ENCODE measurements at regions not wholly inside any gene's neighbourhood (a gene's known extent, or its start where the extent isn't known, plus 50 kb on each side); places are given as distances from the start of the nearest gene placed in this dataset.

- Mint-ChIP-seq H3K27ac (no peak overlapping the region), H3K36me3 (ENCODE audit: insufficient read depth in 2 of 2) (no peaks in the 10 kb centered on the region), H3K27me3 (ENCODE audit: low read depth) (peaks cover 14% of the 10 kb centered on the region), H3K4me1 (ENCODE audit: low read depth) (no peaks in the 10 kb centered on the region), H3K9me3 (peaks cover 2 to 7% of the 10 kb centered on the region in 2 donors), H3K4me3 (no peak overlapping the region)
- no peak for DNase-seq
- ATAC-seq (replicated peaks in 1 of 2), result no peak
These were observed 198.9 kb downstream of the NXNL2 start for GRCh38 chr9:88733651-88734421.

DNA sequence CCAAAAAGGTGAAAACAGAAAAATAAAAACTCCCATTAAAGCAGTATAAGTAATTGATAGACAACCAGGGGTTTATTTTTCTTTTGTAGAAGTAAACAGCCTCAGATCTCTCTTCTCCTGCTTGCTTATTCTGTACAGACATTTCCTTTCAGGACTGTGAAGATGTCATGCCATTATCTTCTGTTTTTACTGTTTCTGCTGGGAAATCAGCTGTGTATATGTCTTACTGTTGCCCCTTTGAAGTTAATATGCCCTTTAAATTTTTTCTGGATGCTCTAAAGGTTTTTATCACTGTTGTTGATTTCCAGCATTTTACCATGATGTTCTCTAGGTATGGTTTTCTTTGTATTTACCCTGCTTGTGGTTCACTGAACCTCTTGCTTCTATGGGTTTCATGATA lies 199.5 kb downstream of the NXNL2 start:
- peaks cover 21% of the 10 kb centered on the region for H3K27me3 Mint-ChIP-seq (ENCODE audit: low read depth)
- peaks cover 2 to 7% of the 10 kb centered on the region in 2 donors for H3K9me3 Mint-ChIP-seq
- DNase-seq (no peak), ATAC-seq (replicated peaks in 1 of 2) (no peak)
- no peak overlapping the region for H3K27ac Mint-ChIP-seq
- no peaks in the 10 kb centered on the region for H3K4me1 Mint-ChIP-seq (ENCODE audit: low read depth)
- no peaks in the 10 kb centered on the region for H3K36me3 Mint-ChIP-seq (ENCODE audit: insufficient read depth in 2 of 2)
- no peak overlapping the region for H3K4me3 Mint-ChIP-seq

GRCh38 chr9:88736136-88736637 lies 201.2 kb downstream of the NXNL2 start:
- Mint-ChIP-seq H3K27ac (no peak overlapping the region), H3K36me3 (ENCODE audit: insufficient read depth in 2 of 2) (no peaks in the 10 kb centered on the region), H3K9me3 (no peaks in the 10 kb centered on the region), H3K4me1 (ENCODE audit: low read depth) (no peaks in the 10 kb centered on the region), H3K4me3 (no peak overlapping the region), H3K27me3 (ENCODE audit: low read depth) (peaks cover 32% of the 10 kb centered on the region)
- ATAC-seq (replicated peaks in 1 of 2) (no peak), DNase-seq (no peak)

- no peak overlapping the region for H3K4me3 Mint-ChIP-seq
- peaks cover 35% of the 10 kb centered on the region for H3K27me3 Mint-ChIP-seq (ENCODE audit: low read depth)
- no peaks in the 10 kb centered on the region for H3K36me3 Mint-ChIP-seq (ENCODE audit: insufficient read depth in 2 of 2)
- ATAC-seq (replicated peaks in 1 of 2), result no peak
- DNase-seq, result no peak
- no peaks in the 10 kb centered on the region for H3K9me3 Mint-ChIP-seq
- H3K4me1 Mint-ChIP-seq (ENCODE audit: low read depth), result no peaks in the 10 kb centered on the region
- H3K27ac Mint-ChIP-seq, result no peak overlapping the region
These were observed 202.1 kb downstream of the NXNL2 start for GRCh38 chr9:88737031-88737430.

DNA sequence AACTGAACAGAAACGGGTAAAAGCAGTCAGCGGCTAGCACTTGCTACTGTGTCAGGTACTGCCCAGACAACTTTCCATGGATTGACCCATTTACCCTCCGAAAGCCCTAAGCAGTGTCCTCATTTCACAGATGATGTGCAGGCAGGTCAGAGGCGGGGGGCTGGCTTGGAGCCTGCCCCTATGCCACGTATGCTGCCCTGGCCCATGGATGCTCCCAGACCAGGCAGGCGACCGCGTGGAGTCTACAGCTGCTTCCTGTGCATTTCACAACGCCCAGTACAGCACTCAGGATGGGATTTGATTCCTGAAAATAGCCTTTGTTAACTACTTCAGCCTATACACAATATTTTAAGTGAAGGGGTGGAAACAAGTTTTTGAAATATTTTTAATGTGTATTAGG lies 202.9 kb downstream of the NXNL2 start:
- Mint-ChIP-seq H3K36me3 (ENCODE audit: insufficient read depth in 2 of 2) (no peaks in the 10 kb centered on the region), H3K9me3 (no peaks in the 10 kb centered on the region), H3K4me1 (ENCODE audit: low read depth) (no peaks in the 10 kb centered on the region), H3K4me3 (no peak overlapping the region), H3K27ac (no peak overlapping the region), H3K27me3 (ENCODE audit: low read depth) (peaks cover 35% of the 10 kb centered on the region)
- no peak for ATAC-seq (replicated peaks in 1 of 2)
- DNase-seq, result no peak

DNA sequence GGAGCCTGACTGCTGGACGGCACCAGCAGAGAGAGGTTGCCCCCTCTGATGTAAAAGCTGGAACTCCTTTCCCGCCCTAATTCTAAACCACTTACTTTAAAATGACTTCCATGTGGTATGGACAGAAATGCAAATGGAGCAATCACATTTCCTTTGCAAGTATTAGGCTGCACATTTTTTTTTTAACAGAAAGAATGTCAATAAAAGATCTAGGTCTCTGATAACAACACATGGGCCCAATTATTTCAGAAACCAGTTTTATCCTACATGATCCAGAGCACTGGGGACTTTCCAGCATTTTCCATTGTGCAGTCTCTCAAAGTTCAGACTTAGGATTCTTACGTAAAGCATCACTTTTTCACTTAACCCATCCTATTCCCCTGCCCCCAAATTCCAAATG lies 203.7 kb downstream of the NXNL2 start:
- H3K4me1 Mint-ChIP-seq (ENCODE audit: low read depth), result no peaks in the 10 kb centered on the region
- H3K27me3 Mint-ChIP-seq (ENCODE audit: low read depth), result peaks cover 35% of the 10 kb centered on the region
- ATAC-seq (replicated peaks in 1 of 2), result no peak
- DNase-seq, result no peak
- no peaks in the 10 kb centered on the region for H3K9me3 Mint-ChIP-seq
- H3K36me3 Mint-ChIP-seq (ENCODE audit: insufficient read depth in 2 of 2), result no peaks in the 10 kb centered on the region
- H3K27ac Mint-ChIP-seq, result no peak overlapping the region
- no peak overlapping the region for H3K4me3 Mint-ChIP-seq

GRCh38 chr9:88739373-88739772 lies 204.4 kb downstream of the NXNL2 start:
- H3K27me3 Mint-ChIP-seq (ENCODE audit: low read depth), result peaks cover 35% of the 10 kb centered on the region
- no peak overlapping the region for H3K4me3 Mint-ChIP-seq
- DNase-seq (no peak), ATAC-seq (replicated peaks in 1 of 2) (no peak)
- no peak overlapping the region for H3K27ac Mint-ChIP-seq
- H3K4me1 Mint-ChIP-seq (ENCODE audit: low read depth), result no peaks in the 10 kb centered on the region
- no peaks in the 10 kb centered on the region for H3K9me3 Mint-ChIP-seq
- H3K36me3 Mint-ChIP-seq (ENCODE audit: insufficient read depth in 2 of 2), result no peaks in the 10 kb centered on the region

- no peaks in the 10 kb centered on the region for H3K9me3 Mint-ChIP-seq
- no peaks in the 10 kb centered on the region for H3K36me3 Mint-ChIP-seq (ENCODE audit: insufficient read depth in 2 of 2)
- H3K27ac Mint-ChIP-seq, result no peak overlapping the region
- ATAC-seq (replicated peaks in 1 of 2) (no peak), DNase-seq (no peak)
- H3K27me3 Mint-ChIP-seq (ENCODE audit: low read depth), result peaks cover 29% of the 10 kb centered on the region
- no peak overlapping the region for H3K4me3 Mint-ChIP-seq
- no peaks in the 10 kb centered on the region for H3K4me1 Mint-ChIP-seq (ENCODE audit: low read depth)
These were observed 205.9 kb downstream of the NXNL2 start for GRCh38 chr9:88740844-88741243.

- no peak overlapping the region for H3K27ac Mint-ChIP-seq
- H3K9me3 Mint-ChIP-seq, result no peaks in the 10 kb centered on the region
- H3K27me3 Mint-ChIP-seq (ENCODE audit: low read depth), result peaks cover 29% of the 10 kb centered on the region
- DNase-seq (peak in 1 of 2 donors; percentile 12), ATAC-seq (replicated peaks in 1 of 2) (no peak)
- H3K4me1 Mint-ChIP-seq (ENCODE audit: low read depth), result no peaks in the 10 kb centered on the region
- no peaks in the 10 kb centered on the region for H3K36me3 Mint-ChIP-seq (ENCODE audit: insufficient read depth in 2 of 2)
- H3K4me3 Mint-ChIP-seq, result no peak overlapping the region
These were observed 206.4 kb downstream of the NXNL2 start for GRCh38 chr9:88741335-88741734.

DNA sequence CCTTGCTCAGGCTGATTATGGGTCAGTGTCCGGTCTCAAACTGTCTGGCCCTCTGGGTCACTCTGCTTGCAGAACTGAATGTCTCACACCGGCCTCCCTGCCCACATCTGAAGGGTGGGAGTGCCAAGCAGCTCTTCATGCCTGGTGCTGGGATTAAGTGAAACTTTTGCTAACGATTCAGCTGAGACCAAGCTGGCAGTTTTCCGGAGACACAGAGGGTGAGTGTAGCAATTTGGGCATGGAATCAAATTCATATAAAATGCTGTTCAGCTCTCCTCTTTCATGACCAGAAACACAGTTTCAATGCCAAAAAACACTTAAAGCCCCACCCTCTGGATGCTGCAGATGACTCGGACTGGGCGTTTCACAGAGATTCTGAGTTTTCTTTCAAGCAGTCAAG lies 207.5 kb downstream of the NXNL2 start:
- ATAC-seq (replicated peaks in 1 of 2) (no peak), DNase-seq (no peak)
- peaks cover 29% of the 10 kb centered on the region for H3K27me3 Mint-ChIP-seq (ENCODE audit: low read depth)
- no peaks in the 10 kb centered on the region for H3K36me3 Mint-ChIP-seq (ENCODE audit: insufficient read depth in 2 of 2)
- no peak overlapping the region for H3K4me3 Mint-ChIP-seq
- no peaks in the 10 kb centered on the region for H3K4me1 Mint-ChIP-seq (ENCODE audit: low read depth)
- H3K9me3 Mint-ChIP-seq, result no peaks in the 10 kb centered on the region
- no peak overlapping the region for H3K27ac Mint-ChIP-seq

- peaks cover 29% of the 10 kb centered on the region for H3K27me3 Mint-ChIP-seq (ENCODE audit: low read depth)
- no peaks in the 10 kb centered on the region for H3K36me3 Mint-ChIP-seq (ENCODE audit: insufficient read depth in 2 of 2)
- no peaks in the 10 kb centered on the region for H3K9me3 Mint-ChIP-seq
- H3K4me3 Mint-ChIP-seq, result no peak overlapping the region
- no peaks in the 10 kb centered on the region for H3K4me1 Mint-ChIP-seq (ENCODE audit: low read depth)
- DNase-seq (no peak), ATAC-seq (replicated peaks in 1 of 2) (no peak)
- H3K27ac Mint-ChIP-seq, result no peak overlapping the region
These were observed 207.9 kb downstream of the NXNL2 start for GRCh38 chr9:88742905-88743304.

DNA sequence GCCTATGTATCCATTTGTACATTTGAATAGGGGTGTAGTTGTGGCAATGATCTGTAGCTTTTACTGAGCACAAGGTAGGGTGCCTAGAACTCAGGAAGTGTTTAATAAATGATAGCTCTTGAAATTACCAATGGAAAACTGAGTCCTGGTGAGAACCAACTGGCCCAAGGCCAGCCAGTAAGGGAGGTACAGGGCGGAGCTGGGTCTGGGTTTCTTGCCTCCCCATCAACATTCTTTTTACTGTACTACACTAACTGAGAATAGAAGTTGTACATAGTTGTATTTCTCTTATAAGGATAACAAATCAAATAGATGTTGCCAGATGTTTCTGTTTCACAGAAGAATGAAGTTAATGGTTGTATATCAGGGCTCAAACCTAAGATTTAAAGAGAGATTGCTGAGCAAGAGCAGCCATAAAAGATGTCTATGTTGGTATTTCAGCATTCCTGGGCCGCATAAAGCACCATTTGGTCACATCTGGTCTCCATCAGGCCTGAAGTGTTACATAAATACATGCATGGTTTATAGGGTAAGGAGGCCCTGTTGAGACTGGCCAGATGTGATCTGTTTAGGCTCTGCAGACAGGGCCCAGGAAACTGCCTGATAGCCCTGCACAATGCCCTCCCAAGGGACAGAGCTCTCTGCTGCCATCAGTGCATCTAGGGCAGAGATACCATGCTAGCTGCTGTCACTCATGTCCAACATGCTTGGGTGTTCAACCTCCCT lies 210.5 kb downstream of the NXNL2 start:
- no peak overlapping the region for H3K27ac Mint-ChIP-seq
- DNase-seq, result no peak
- H3K36me3 Mint-ChIP-seq (ENCODE audit: insufficient read depth in 2 of 2), result no peaks in the 10 kb centered on the region
- no peak for ATAC-seq (replicated peaks in 1 of 2)
- no peaks in the 10 kb centered on the region for H3K9me3 Mint-ChIP-seq
- H3K27me3 Mint-ChIP-seq (ENCODE audit: low read depth), result peaks cover 10% of the 10 kb centered on the region
- no peaks in the 10 kb centered on the region for H3K4me1 Mint-ChIP-seq (ENCODE audit: low read depth)
- H3K4me3 Mint-ChIP-seq, result no peak overlapping the region

DNA sequence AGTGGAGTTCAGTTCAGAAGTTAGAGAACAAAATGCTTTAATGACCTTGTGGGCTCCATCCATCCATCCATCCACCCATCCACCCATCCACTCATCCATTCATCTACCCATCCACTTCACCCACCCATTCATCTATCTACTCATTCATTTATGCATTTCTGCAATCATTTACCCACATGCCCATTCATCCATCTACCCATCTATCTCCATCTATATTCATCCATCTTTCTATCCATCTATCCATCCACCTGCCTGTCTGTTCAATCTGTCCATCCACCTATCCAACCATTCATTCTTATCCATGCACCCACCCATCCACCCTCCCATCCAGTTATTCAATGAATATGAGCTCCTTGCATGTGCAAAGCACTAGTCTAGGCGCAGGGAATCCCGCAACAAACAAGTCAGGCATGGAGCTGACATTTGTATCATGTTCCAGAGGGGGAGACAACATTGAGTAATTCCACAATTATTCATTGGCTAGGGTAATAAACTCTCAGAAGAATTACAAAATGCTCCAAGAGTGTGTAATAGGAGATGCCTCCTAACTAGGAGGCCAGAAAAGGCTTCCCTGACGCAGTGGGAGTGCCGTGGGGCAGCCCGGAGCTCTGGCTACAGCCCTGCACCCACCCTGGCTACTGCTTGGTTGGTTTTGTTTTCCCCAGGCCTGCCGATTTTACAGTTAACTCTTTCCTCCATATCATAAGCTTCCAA lies 211.2 kb downstream of the NXNL2 start:
- no peaks in the 10 kb centered on the region for H3K9me3 Mint-ChIP-seq
- H3K4me1 Mint-ChIP-seq (ENCODE audit: low read depth), result no peaks in the 10 kb centered on the region
- no peak overlapping the region for H3K27ac Mint-ChIP-seq
- H3K27me3 Mint-ChIP-seq (ENCODE audit: low read depth), result peaks cover 3% of the 10 kb centered on the region
- DNase-seq, result no peak
- H3K4me3 Mint-ChIP-seq, result no peak overlapping the region
- ATAC-seq (replicated peaks in 1 of 2), result no peak
- no peaks in the 10 kb centered on the region for H3K36me3 Mint-ChIP-seq (ENCODE audit: insufficient read depth in 2 of 2)
